ENCODE measurements at regions not wholly inside any gene's neighbourhood (a gene's known extent, or its start where the extent isn't known, plus 50 kb on each side); places are given as distances from the start of the nearest gene placed in this dataset.

GRCh38 chr5:71914281-71914680 is 193.0 kb upstream of the MAP1B start:
- H2AFZ ChIP-seq (ENCODE audit: low read length) = no peak overlapping the region

GRCh38 chr5:71922584-71923106 is 184.6 kb upstream of the MAP1B start:
- Histone ChIP-seq H3K9me3 (ENCODE audit: control insufficient read depth, insufficient read depth, low read depth, low read length) (no peaks in the 10 kb centered on the region), H3K36me3 (ENCODE audit: control insufficient read depth, insufficient read depth, low read length) (no peaks in the 10 kb centered on the region), H3K79me2 (ENCODE audit: control insufficient read depth, insufficient read depth, low read length) (no peaks in the 10 kb centered on the region), H4K20me1 (ENCODE audit: control insufficient read depth, extremely low read depth, insufficient read depth, low read length) (no peaks in the 10 kb centered on the region), H2AFZ (ENCODE audit: low read length) (no peak overlapping the region), H3K4me1 (ENCODE audit: control insufficient read depth, extremely low read depth, insufficient read depth, low read length) (peaks cover 2% of the 10 kb centered on the region), H3K4me3 (replicated peaks in 1 of 4; ENCODE audit: control extremely low read depth in 1 of 4, insufficient read depth in 1 of 4, low read depth in 3 of 4, low read length in 4 of 4) (no peak overlapping the region), H3K9ac (ENCODE audit: insufficient read depth, low read length) (no peak overlapping the region), H3K4me2 (ENCODE audit: extremely low read depth, insufficient read depth, low read length) (no peak overlapping the region), H3K27me3 (ENCODE audit: control insufficient read depth, insufficient read depth, low read length) (no peaks in the 10 kb centered on the region), H3K27ac (ENCODE audit: insufficient read depth, low read length) (no peak overlapping the region)
- DNase-seq (ENCODE audit: low read depth in 2 of 2) = peak in 1 of 2 donors; percentile 95
- TF ChIP-seq EZH2 (IDR thresholded peaks at IDR 0.05; ENCODE audit: low read length, missing control alignments) = no peak
- TF ChIP-seq CTCF (conservative IDR thresholded peaks at IDR 0.05 in 1 of 2, IDR thresholded peaks at IDR 0.05 in 1 of 2; ENCODE audit: low read depth in 1 of 2, low read length in 2 of 2) = peak in 1 of 2 donors; percentile 2

More at GRCh38 chr5:71914281-71914680, 193.0 kb upstream of the MAP1B start:
- Histone ChIP-seq H3K36me3 (ENCODE audit: control insufficient read depth, insufficient read depth, low read length) (no peaks in the 10 kb centered on the region), H3K9me3 (ENCODE audit: control insufficient read depth, insufficient read depth, low read depth, low read length) (no peaks in the 10 kb centered on the region), H3K27ac (ENCODE audit: insufficient read depth, low read length) (no peak overlapping the region), H3K9ac (ENCODE audit: insufficient read depth, low read length) (no peak overlapping the region), H3K79me2 (ENCODE audit: control insufficient read depth, insufficient read depth, low read length) (no peaks in the 10 kb centered on the region), H3K27me3 (ENCODE audit: control insufficient read depth, insufficient read depth, low read length) (no peaks in the 10 kb centered on the region), H4K20me1 (ENCODE audit: control insufficient read depth, extremely low read depth, insufficient read depth, low read length) (no peaks in the 10 kb centered on the region), H3K4me1 (ENCODE audit: control insufficient read depth, extremely low read depth, insufficient read depth, low read length) (no peaks in the 10 kb centered on the region), H3K4me2 (ENCODE audit: extremely low read depth, insufficient read depth, low read length) (no peak overlapping the region), H3K4me3 (replicated peaks in 1 of 4; ENCODE audit: control extremely low read depth in 1 of 4, insufficient read depth in 1 of 4, low read depth in 3 of 4, low read length in 4 of 4) (no peak overlapping the region)
- TF ChIP-seq CTCF (conservative IDR thresholded peaks at IDR 0.05 in 1 of 2, IDR thresholded peaks at IDR 0.05 in 1 of 2; ENCODE audit: low read depth in 1 of 2, low read length in 2 of 2) (no peak), EZH2 (IDR thresholded peaks at IDR 0.05; ENCODE audit: low read length, missing control alignments) (no peak)
- DNase-seq (ENCODE audit: low read depth in 2 of 2) = no peak

GRCh38 chr5:71923755-71924154 is 183.5 kb upstream of the MAP1B start:
- no peaks in the 10 kb centered on the region for H3K79me2 ChIP-seq (ENCODE audit: control insufficient read depth, insufficient read depth, low read length)
- no peak for DNase-seq (ENCODE audit: low read depth in 2 of 2)
- TF ChIP-seq CTCF (conservative IDR thresholded peaks at IDR 0.05 in 1 of 2, IDR thresholded peaks at IDR 0.05 in 1 of 2; ENCODE audit: low read depth in 1 of 2, low read length in 2 of 2) (no peak), EZH2 (IDR thresholded peaks at IDR 0.05; ENCODE audit: low read length, missing control alignments) (no peak)
- H3K4me2 ChIP-seq (ENCODE audit: extremely low read depth, insufficient read depth, low read length) = no peak overlapping the region
- no peak overlapping the region for H3K9ac ChIP-seq (ENCODE audit: insufficient read depth, low read length)
- H3K27ac ChIP-seq (ENCODE audit: insufficient read depth, low read length) = no peak overlapping the region
- H3K36me3 ChIP-seq (ENCODE audit: control insufficient read depth, insufficient read depth, low read length) = no peaks in the 10 kb centered on the region
- no peak overlapping the region for H2AFZ ChIP-seq (ENCODE audit: low read length)
- H3K27me3 ChIP-seq (ENCODE audit: control insufficient read depth, insufficient read depth, low read length) = no peaks in the 10 kb centered on the region
- H3K4me1 ChIP-seq (ENCODE audit: control insufficient read depth, extremely low read depth, insufficient read depth, low read length) = peaks cover 2% of the 10 kb centered on the region
- no peaks in the 10 kb centered on the region for H4K20me1 ChIP-seq (ENCODE audit: control insufficient read depth, extremely low read depth, insufficient read depth, low read length)
- H3K9me3 ChIP-seq (ENCODE audit: control insufficient read depth, insufficient read depth, low read depth, low read length) = no peaks in the 10 kb centered on the region
- H3K4me3 ChIP-seq (replicated peaks in 1 of 4; ENCODE audit: control extremely low read depth in 1 of 4, insufficient read depth in 1 of 4, low read depth in 3 of 4, low read length in 4 of 4) = no peak overlapping the region
